ENCODE measurements at regions not wholly inside any gene's neighbourhood (a gene's known extent, or its start where the extent isn't known, plus 50 kb on each side); places are given as distances from the start of the nearest gene placed in this dataset.
"Not testable (repeated sequence)": the region's sequence is repeated elsewhere in the genome, so short reads cannot be mapped to it uniquely, and the experiment has no call there.

DNA sequence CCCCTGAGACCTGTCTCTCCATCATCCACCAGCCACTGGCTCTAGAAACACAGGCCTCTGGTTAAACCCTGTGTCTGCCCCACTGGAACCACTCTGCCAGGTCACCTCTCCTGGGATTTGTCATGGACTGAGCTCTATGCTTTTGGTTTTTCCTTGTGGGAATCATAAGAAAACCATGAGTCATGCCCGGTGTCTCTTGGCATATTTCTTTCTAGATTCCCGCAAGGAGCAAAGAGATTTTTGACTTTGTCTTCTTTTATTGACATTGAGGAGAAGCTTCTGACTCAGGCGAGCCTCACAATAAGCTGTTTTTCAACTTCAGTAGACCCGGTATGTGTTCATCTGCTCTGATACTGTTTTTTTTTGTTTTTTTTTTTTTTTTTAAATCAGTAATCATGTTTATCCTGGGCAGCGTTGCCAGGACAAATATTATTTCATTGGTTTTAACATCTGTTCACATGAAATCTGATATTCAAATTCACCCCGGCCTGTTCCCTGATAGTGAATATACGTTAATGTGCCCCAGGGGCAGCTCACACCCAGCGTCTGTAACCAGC, 207.1 kb downstream of the ACKR3 start:
- no peak for DNase-seq

- DNase-seq = no peak
These were observed 207.8 kb downstream of the ACKR3 start for GRCh38 chr2:236777408-236777807.

GRCh38 chr2:236781933-236782816, 212.6 kb downstream of the ACKR3 start:
- DNase-seq = no peak

DNA sequence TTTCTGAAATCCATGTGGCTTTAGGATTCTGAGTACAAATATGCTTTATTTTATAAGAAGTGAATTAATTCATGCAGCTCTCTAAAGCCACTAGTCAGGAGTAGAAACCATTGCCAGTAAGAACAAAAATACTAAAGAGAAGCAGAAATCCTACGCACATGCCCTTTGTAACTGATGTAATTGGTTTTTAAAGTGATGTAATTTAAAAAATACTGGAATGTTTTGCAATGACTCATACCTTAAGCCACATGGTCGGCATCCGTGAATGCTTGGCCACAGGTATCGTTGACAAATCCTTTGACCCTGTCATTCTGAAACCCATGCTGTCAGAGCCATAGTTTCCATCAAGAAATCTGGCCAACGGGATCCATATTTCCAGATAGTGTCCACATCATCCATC, 213.3 kb downstream of the ACKR3 start:
- no peak for DNase-seq

GRCh38 chr2:236783417-236784020, 213.9 kb downstream of the ACKR3 start:
- no peak for DNase-seq

DNA sequence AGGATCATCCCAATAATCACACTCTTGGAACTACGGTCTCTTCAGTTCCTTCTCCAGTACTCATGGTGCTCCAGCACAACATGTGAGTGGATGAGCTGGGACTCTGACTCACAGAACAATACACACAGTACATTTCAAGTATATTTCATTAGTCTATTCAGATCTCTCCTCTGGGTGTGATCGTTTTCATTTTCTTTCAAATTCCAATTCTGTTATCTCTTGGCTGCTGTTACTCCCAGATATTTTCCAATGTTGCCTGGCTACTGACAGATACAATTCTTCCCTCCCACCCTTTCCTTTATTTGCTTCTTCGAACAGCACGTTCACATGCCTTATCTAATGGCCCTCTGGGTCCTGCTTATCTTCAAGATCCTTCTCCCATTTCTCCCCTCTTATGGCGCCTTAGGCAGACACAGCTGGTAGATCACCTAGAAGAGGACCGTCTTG, 216.0 kb downstream of the ACKR3 start:
- no peak for DNase-seq

- no peak for DNase-seq
These were observed 217.1 kb downstream of the ACKR3 start for GRCh38 chr2:236786751-236787150.

GRCh38 chr2:236787376-236787775, 217.8 kb downstream of the ACKR3 start:
- DNase-seq = not testable (repeated sequence)

DNA sequence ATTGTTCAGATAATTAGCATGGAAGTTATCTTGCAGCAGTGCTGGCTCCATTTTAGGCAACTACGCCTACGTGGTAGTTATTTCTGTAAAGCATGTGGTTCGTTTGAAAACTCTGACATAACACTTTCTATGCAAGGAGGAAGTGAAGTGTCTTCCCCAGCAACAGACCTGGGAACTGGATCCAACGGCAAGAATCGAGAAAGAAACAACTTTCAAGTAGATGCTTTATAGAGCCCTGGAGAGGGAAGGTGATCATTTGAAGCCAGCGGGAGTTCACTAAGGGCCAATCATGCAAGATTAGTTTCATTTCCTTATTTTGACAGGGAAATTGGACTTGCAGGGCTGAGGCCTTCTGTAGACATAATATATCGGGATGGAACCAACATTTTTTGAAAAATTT, 218.3 kb downstream of the ACKR3 start:
- DNase-seq = no peak

DNA sequence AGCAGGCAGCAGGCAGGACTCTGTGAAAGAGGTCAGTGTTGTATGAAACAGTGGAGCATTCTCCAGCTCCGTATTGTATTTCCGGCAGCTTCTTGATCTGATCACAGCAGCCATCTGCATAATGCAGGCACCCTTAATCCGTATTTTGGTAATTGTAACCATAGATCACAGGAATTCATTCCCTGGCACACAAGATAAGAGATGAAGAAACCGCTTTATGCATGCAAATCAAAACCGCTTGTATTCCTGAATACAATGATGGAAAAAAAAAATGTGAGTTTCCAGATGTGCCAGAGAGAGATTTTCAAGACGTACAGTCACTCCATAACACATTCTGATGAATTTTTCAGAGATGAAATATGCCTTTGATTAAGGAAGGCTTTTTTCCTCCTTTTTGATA, 221.3 kb downstream of the ACKR3 start:
- no peak for DNase-seq

- no peak for DNase-seq
These were observed 223.7 kb downstream of the ACKR3 start for GRCh38 chr2:236793023-236794011.

DNA sequence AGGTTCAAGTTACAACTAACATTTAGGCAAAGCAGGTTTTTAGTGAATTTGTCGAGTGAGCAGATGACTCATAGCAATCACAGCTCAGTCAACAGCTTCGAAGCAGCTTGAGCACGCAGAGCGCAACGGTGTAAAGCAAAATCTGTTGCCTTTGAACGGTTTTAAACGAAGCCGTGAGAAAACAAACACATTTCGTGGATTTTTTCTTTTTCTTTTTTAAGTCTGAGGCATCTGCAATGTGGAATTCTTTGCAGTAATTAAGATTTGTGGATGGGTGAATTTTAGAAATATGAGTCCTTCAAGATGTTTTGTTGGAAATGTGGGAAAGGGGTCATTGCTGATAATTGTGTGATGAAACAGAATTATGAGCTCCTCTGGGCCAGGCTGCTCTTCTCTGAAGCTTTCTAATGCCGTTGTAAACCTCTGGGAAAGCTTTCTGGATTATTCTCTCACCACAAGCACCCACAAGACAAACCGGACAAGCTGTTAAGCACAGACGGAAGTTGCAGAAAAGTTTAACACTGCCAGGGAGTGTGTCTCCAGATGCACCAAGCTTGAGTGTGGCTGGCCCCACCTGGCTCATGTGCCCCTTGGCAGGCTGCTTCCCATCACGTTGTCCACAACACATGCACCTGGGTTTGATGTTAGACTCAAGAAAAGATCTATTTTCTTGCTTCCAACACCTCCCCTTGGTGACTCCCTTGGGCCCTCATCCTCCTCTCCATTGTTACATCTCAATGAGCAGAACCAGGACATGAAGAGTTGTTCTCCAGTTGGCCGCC, 224.7 kb downstream of the ACKR3 start:
- no peak for DNase-seq

DNA sequence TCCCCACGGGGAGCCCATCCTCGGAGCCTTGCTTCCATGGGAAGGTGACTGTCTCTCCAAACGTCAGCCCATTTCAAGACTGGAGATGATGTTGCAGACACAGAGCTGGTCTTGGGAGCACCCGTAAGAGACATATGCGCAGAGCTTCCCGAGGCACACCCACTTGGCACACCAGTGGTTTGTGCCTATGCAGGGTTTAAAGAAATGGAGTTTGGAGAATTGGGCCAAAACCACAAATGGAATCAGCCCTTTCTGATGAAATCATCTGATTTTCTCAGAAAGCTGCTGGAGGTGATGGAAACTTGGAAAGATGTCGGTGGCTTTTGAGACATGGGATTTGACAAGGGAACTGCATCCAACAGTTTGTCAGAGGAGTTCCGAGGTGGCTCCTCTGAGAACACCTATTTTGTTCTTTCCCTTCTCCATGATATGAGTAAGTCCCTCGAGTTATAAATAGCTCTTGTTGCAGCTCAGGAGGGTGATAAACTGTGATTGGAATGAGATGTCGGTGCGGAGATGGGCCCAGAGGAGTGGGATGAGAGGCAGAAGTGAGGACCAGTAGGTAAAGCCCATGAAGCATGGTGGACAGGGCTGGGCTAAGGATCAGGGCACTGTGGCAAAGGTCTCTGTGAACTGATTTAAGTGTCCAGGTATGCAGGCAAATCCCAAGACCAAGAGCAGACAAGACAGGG, 225.7 kb downstream of the ACKR3 start:
- DNase-seq = no peak

GRCh38 chr2:236795861-236796219, 226.2 kb downstream of the ACKR3 start:
- DNase-seq = no peak

DNA sequence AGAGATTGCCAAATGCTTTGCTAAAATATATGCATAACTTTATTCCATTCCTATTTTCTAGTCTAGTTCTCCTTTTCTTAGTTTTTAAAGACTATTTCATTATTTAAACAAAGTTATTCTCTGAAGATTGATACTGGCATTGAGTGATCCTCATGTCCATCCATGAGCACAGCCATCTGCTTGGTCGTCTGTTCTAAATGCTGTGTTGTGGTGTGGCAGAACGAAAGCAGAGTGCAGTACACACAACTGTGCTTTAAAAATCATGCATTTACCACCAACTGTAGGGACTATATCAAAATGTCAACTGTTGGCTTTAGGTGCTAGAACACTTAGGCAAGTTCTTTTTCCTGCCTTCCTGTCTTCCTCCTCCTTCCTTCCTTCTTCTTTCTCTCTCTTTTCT, 226.6 kb downstream of the ACKR3 start:
- no peak for DNase-seq

DNA sequence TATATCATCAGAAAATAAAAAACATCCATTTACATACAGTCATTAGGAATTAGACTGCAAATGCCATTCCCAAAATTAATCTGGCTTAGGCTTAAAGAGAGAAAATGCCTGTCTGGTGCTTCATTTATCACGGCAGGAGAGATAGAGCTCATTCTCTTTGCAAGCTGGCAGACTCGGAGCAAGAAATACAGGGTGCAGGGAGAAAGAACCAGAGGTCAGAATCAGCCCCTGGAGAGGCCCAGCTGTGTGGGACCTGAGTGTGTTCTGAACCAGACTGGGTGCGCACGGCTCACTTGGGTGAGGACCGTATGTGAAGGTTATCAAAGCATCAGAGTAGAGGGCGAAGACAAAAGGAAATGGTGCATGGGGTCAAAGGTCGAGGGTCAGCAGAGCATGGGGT, 227.8 kb downstream of the ACKR3 start:
- DNase-seq = no peak

DNA sequence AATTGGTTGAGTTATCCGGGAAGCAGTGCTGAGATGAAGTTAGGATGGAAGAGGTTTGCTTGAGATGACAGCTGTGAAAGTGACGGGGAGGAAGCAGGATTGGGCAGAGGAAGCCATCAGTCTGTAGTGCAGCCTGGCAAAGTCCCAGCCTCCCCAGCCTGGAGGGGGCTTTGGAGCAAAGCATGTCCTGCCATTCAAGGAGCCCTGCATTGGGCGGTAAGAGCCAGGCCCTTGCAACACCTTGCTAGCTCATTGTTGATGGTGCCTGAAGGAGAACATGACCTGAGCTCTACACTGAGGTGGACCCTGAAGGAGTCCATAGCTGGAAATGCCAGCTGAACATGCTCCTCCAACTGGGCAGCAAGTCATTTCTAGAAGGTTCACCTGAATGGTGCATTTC, 228.9 kb downstream of the ACKR3 start:
- no peak for DNase-seq

GRCh38 chr2:236799391-236800026, 229.9 kb downstream of the ACKR3 start:
- no peak for DNase-seq

GRCh38 chr2:236802862-236803261, 233.2 kb downstream of the ACKR3 start:
- DNase-seq = no peak

GRCh38 chr2:236803621-236804020, 234.0 kb downstream of the ACKR3 start:
- no peak for DNase-seq
